IMR-90 (cell line): ENCODE measurements at regions not wholly inside any gene's neighbourhood (a gene's known extent, or its start where the extent isn't known, plus 50 kb on each side); places are given as distances from the start of the nearest gene placed in this dataset.

ENCODE experiments used
- ATAC-seq: fragments of 200-7000 bp; cut with Tn5 transposase; 2 replicates; pipeline ENCODE4 v1.9.1; 2020; ENCODE audit warnings: low read depth, mild to moderate bottlenecking, moderate library complexity
- BruUV-seq: library from RNA; stranded (reverse); fragments of 400-500 nt; replicated peaks from 2 replicates; lab custom pipeline; 2021; lab: Mats Ljungman, UMichigan
- CTCF ChIA-PET: fragments of 300-600 bp; formaldehyde crosslinking; extraction: SDS; loops from one replicate; lab custom pipeline; 2021; ENCODE audit warnings: antibody characterized with exemption; lab: Yijun Ruan, JAX
- POLR2A ChIA-PET: fragments of 300-600 bp; sonication (Branson Sonifier 250); formaldehyde crosslinking; loops from one replicate; lab custom pipeline; 2022; ENCODE audit warnings: antibody characterized with exemption; ENCODE audit not compliant: unreplicated experiment; lab: Charles Lee
- DNase-seq: peaks from one replicate; pipeline ENCODE4 v3.0.0; 2013
- H2AFZ ChIP-seq: replicated peaks from 2 replicates; pipeline ENCODE3; 2013; ENCODE audit warnings: low read length, mild to moderate bottlenecking; ENCODE audit not compliant: poor library complexity
- H2AK5ac ChIP-seq: 2 replicates; pipeline ENCODE4 v1.6.1; 2013; ENCODE audit warnings: low read depth, low read length, inconsistent platforms
- H2AK9ac ChIP-seq: replicated peaks from 2 replicates; pipeline ENCODE3; 2013; ENCODE audit warnings: mild to moderate bottlenecking, low read depth, low read length, moderate library complexity; ENCODE audit not compliant: poor library complexity
- H2BK120ac ChIP-seq: 2 replicates; pipeline ENCODE4 v1.6.1; 2013; ENCODE audit warnings: low read depth, low read length, inconsistent platforms
- H2BK15ac ChIP-seq: 3 replicates; pipeline ENCODE4 v1.6.1; 2013; ENCODE audit warnings: low read depth, low read length, inconsistent platforms
- H2BK20ac ChIP-seq: 2 replicates; pipeline ENCODE4 v1.6.1; 2013; ENCODE audit warnings: low read depth, mild to moderate bottlenecking, inconsistent platforms, low read length, moderate library complexity
- H2BK5ac ChIP-seq: 2 replicates; pipeline ENCODE4 v1.6.1; 2013; ENCODE audit warnings: mild to moderate bottlenecking, low read depth, low read length, inconsistent platforms; ENCODE audit not compliant: poor library complexity, severe bottlenecking
- H3K14ac ChIP-seq: replicated peaks from 2 replicates; pipeline ENCODE4 v1.6.1; 2013; ENCODE audit warnings: low read depth, low read length, inconsistent platforms
- H3K18ac ChIP-seq: 2 replicates; pipeline ENCODE4 v1.6.1; 2013; ENCODE audit warnings: low read depth, low read length, control low read depth
- H3K23ac ChIP-seq: 2 replicates; pipeline ENCODE4 v1.6.1; 2013; ENCODE audit warnings: low read depth, low read length, inconsistent platforms
- H3K27ac ChIP-seq: 2 replicates; pipeline ENCODE4 v1.5.1; 2013; ENCODE audit warnings: mild to moderate bottlenecking, control low read depth, low read length; ENCODE audit not compliant: insufficient read depth
- H3K27me3 ChIP-seq: 2 replicates; pipeline ENCODE4 v1.6.1; 2013; ENCODE audit warnings: low read length; ENCODE audit not compliant: control insufficient read depth, insufficient read depth
- H3K36me3 ChIP-seq: 2 replicates; pipeline ENCODE4 v1.6.1; 2013; ENCODE audit warnings: low read length, mixed read lengths; ENCODE audit not compliant: control insufficient read depth, insufficient read depth
- H3K4ac ChIP-seq: 2 replicates; pipeline ENCODE4 v1.6.1; 2013; ENCODE audit warnings: low read depth, low read length, inconsistent platforms
- H3K4me1 ChIP-seq: 2 replicates; pipeline ENCODE4 v1.6.1; 2013; ENCODE audit warnings: low read length, mixed read lengths; ENCODE audit not compliant: control insufficient read depth, insufficient read depth
- H3K4me2 ChIP-seq: 2 replicates; pipeline ENCODE4 v1.6.1; 2013; ENCODE audit warnings: low read depth, mild to moderate bottlenecking, control low read depth, low read length, moderate library complexity
- H3K4me3 ChIP-seq: 2 replicates; pipeline ENCODE4 v1.5.1; 2013; ENCODE audit warnings: low read depth, mild to moderate bottlenecking, control low read depth, low read length, moderate library complexity; ENCODE audit not compliant: insufficient read depth
- H3K56ac ChIP-seq: 2 replicates; pipeline ENCODE4 v1.6.1; 2013; ENCODE audit warnings: low read length, inconsistent platforms; ENCODE audit not compliant: insufficient read depth; ENCODE audit errors: extremely low read depth
- H3K79me1 ChIP-seq, 2 experiments: 2 replicates each; pipeline ENCODE4 v1.6.1; 2013; ENCODE audit warnings: low read length in 2 of 2, inconsistent platforms in 1 of 2, low read depth in 1 of 2
- H3K9ac ChIP-seq: 2 replicates; pipeline ENCODE4 v1.6.1; 2013; ENCODE audit warnings: low read depth, low read length, control low read depth
- H3K9me1 ChIP-seq: 2 replicates; pipeline ENCODE4 v1.6.1; 2013; ENCODE audit warnings: low read length, inconsistent platforms; ENCODE audit not compliant: insufficient read depth
- H3K9me3 ChIP-seq: 2 replicates; pipeline ENCODE4 v1.6.1; 2013; ENCODE audit warnings: low read length; ENCODE audit not compliant: control insufficient read depth, insufficient read depth
- H4K20me1 ChIP-seq: 2 replicates; pipeline ENCODE4 v1.6.1; 2013; ENCODE audit warnings: low read length, inconsistent platforms; ENCODE audit not compliant: insufficient read depth
- H4K5ac ChIP-seq: 2 replicates; pipeline ENCODE4 v1.6.1; 2013; ENCODE audit warnings: mild to moderate bottlenecking, low read depth, low read length, control low read depth
- H4K8ac ChIP-seq, 2 experiments: 2 replicates each; pipeline ENCODE4 v1.6.1; 2013; ENCODE audit warnings: low read depth in 2 of 2, low read length in 2 of 2, control low read depth in 1 of 2, inconsistent platforms in 1 of 2
- H4K91ac ChIP-seq: 2 replicates; pipeline ENCODE4 v1.6.1; 2013; ENCODE audit warnings: low read depth, low read length, inconsistent platforms; ENCODE audit not compliant: insufficient read depth
- CEBPB ChIP-seq: IDR thresholded peaks from 2 replicates; pipeline ENCODE4 v1.6.1; 2012; ENCODE audit warnings: low read depth, low read length, improper control_type of control experiment
- CTCF ChIP-seq: conservative IDR thresholded peaks from 2 replicates; pipeline ENCODE4 v1.5.1; 2012; ENCODE audit warnings: mild to moderate bottlenecking, low read depth, low read length, improper control_type of control experiment
- ELK1 ChIP-seq: fragments of 150-350 bp; IDR thresholded peaks from 2 replicates; pipeline ENCODE4 v1.6.1; 2016; ENCODE audit warnings: low read depth, mild to moderate bottlenecking, low read length, moderate library complexity, borderline replicate concordance
- RFX5 ChIP-seq: IDR thresholded peaks from 2 replicates; pipeline ENCODE4 v1.8.0; 2012; ENCODE audit warnings: low read depth, mild to moderate bottlenecking, low read length, moderate library complexity
- USF2 ChIP-seq: fragments of 150-350 bp; IDR thresholded peaks from 2 replicates; pipeline ENCODE4 v1.6.1; 2017; ENCODE audit warnings: mild to moderate bottlenecking, antibody characterized with exemption, low read length, low read depth
- WGBS, 2 experiments: methylation state at CpG; one replicate each; pipeline versions ENCODE4 v1.1.5 to v1.1.7; 2013; ENCODE audit warnings: missing lambda C conversion rate in 2 of 2; ENCODE audit not compliant: insufficient read length in 1 of 2; ENCODE audit errors: extremely low coverage in 2 of 2; 5-methylcytosine and 5-hydroxymethylcytosine counted together
- dilution Hi-C: fragments of 300-500 bp; cut with HindIII; formaldehyde crosslinking; loops from one replicate; pipeline ENCODE4 v1.14.3; 2018; ENCODE audit warnings: low sequenced_read_pairs; ENCODE audit not compliant: unreplicated experiment
- in situ Hi-C: fragments of 300-500 bp; cut with MboI; formaldehyde crosslinking; loops from 3 replicates; pipeline ENCODE4 v1.14.3; 2019; ENCODE audit warnings: low sequenced_read_pairs, inconsistent platforms, mixed read lengths
- intact Hi-C: fragments of 100-400 bp; cut with micrococcal nuclease; formaldehyde crosslinking; loops from 2 replicates; pipeline ENCODE4 v1.10.0; 2022

- H3K4me1 ChIP-seq: no peaks in the 10 kb centered on the region
- no TSS peak for BruUV-seq
- H2AK5ac ChIP-seq: no peak overlapping the region
- no peak overlapping the region for H3K4me2 ChIP-seq
- H3K4me3 ChIP-seq: no peak overlapping the region
- no peak overlapping the region for H2AFZ ChIP-seq
- H4K5ac ChIP-seq: no peak overlapping the region
- H4K8ac ChIP-seq: no peak overlapping the region
- no CpG with 5 or more reads among the region's 1 CpG for WGBS, 2 experiments
- no peak overlapping the region for H2BK5ac ChIP-seq
- in situ Hi-C loops: no loop called here
- no peak for TF ChIP-seq RFX5
- no peak for TF ChIP-seq CTCF
- no peak for TF ChIP-seq ELK1
- TF ChIP-seq CEBPB: no peak
- no peak for TF ChIP-seq USF2
- no peak overlapping the region for H3K18ac ChIP-seq
- ATAC-seq: no peak
- H4K91ac ChIP-seq: no peak overlapping the region
- no peak overlapping the region for H2BK20ac ChIP-seq
- dilution Hi-C loops: no loop called here
- H3K4ac ChIP-seq: no peak overlapping the region
- H3K14ac ChIP-seq: no peak overlapping the region
- no peaks in the 10 kb centered on the region for H3K36me3 ChIP-seq
- H3K9me3 ChIP-seq: peaks cover 12% of the 10 kb centered on the region
- H3K56ac ChIP-seq: no peak overlapping the region
- no peaks in the 10 kb centered on the region for H3K9me1 ChIP-seq
- no peak overlapping the region for H3K27ac ChIP-seq
- no peak for DNase-seq
- no peaks in the 10 kb centered on the region for H4K20me1 ChIP-seq
- H2BK15ac ChIP-seq: no peak overlapping the region
- no peak overlapping the region for H2BK120ac ChIP-seq
- H3K27me3 ChIP-seq: no peaks in the 10 kb centered on the region
- no peaks in the 10 kb centered on the region for H3K79me1 ChIP-seq
- ChIA-PET POLR2A (no interaction called here), CTCF (no interaction called here)
- intact Hi-C loops: no loop called here
- H3K23ac ChIP-seq: no peak overlapping the region
- no peak overlapping the region for H2AK9ac ChIP-seq
- no peak overlapping the region for H3K9ac ChIP-seq
Observed at GRCh38 chr15:54829821-54830220, 366.9 kb downstream of the RSL24D1 start.
